ENCODE measurements at regions not wholly inside any gene's neighbourhood (a gene's known extent, or its start where the extent isn't known, plus 50 kb on each side); places are given as distances from the start of the nearest gene placed in this dataset.

- in situ Hi-C loops (cut with HindIII; ENCODE audit: low sequenced_read_pairs) = no loop called here
These were observed 49.8 kb upstream of the FCN1 start for GRCh38 chr9:134967547-134967930.

- in situ Hi-C loops (cut with HindIII; ENCODE audit: low sequenced_read_pairs) = no loop called here
These were observed 50.5 kb upstream of the FCN1 start for GRCh38 chr9:134968011-134968822.

- in situ Hi-C loops (cut with HindIII; ENCODE audit: low sequenced_read_pairs) = no loop called here
These were observed 51.0 kb upstream of the FCN1 start for GRCh38 chr9:134968823-134969090.

- in situ Hi-C loops (cut with HindIII; ENCODE audit: low sequenced_read_pairs) = no loop called here
These were observed 51.7 kb upstream of the FCN1 start for GRCh38 chr9:134969156-134970045.

- in situ Hi-C loops (cut with HindIII; ENCODE audit: low sequenced_read_pairs) = no loop called here
These were observed 52.5 kb upstream of the FCN1 start for GRCh38 chr9:134970198-134970597.

- in situ Hi-C loops (cut with HindIII; ENCODE audit: low sequenced_read_pairs) = no loop called here
These were observed 53.0 kb upstream of the FCN1 start for GRCh38 chr9:134970719-134971118.

GRCh38 chr9:134971196-134971595 is 53.5 kb upstream of the FCN1 start:
- in situ Hi-C loops (cut with HindIII; ENCODE audit: low sequenced_read_pairs) = no loop called here

GRCh38 chr9:134971696-134972095 is 54.0 kb upstream of the FCN1 start:
- in situ Hi-C loops (cut with HindIII; ENCODE audit: low sequenced_read_pairs) = no loop called here

GRCh38 chr9:134972140-134972539 is 54.4 kb upstream of the FCN1 start:
- in situ Hi-C loops (cut with HindIII; ENCODE audit: low sequenced_read_pairs) = no loop called here

- in situ Hi-C loops (cut with HindIII; ENCODE audit: low sequenced_read_pairs) = no loop called here
These were observed 57.5 kb upstream of the FCN1 start for GRCh38 chr9:134975253-134975652.

- in situ Hi-C loops (cut with HindIII; ENCODE audit: low sequenced_read_pairs) = no loop called here
These were observed 58.7 kb upstream of the FCN1 start for GRCh38 chr9:134976403-134976802.

- in situ Hi-C loops (cut with HindIII; ENCODE audit: low sequenced_read_pairs) = no loop called here
These were observed 60.6 kb upstream of the FCN1 start for GRCh38 chr9:134978272-134978671.

GRCh38 chr9:134980516-134980915 is 62.8 kb upstream of the FCN1 start:
- in situ Hi-C loops (cut with HindIII; ENCODE audit: low sequenced_read_pairs) = no loop called here

- in situ Hi-C loops (cut with HindIII; ENCODE audit: low sequenced_read_pairs) = no loop called here
These were observed 63.3 kb upstream of the FCN1 start for GRCh38 chr9:134980991-134981390.

- in situ Hi-C loops (cut with HindIII; ENCODE audit: low sequenced_read_pairs) = no loop called here
These were observed 64.1 kb upstream of the FCN1 start for GRCh38 chr9:134981829-134982228.

GRCh38 chr9:134982311-134982710 is 64.6 kb upstream of the FCN1 start:
- in situ Hi-C loops (cut with HindIII; ENCODE audit: low sequenced_read_pairs) = no loop called here

GRCh38 chr9:134983074-134983473 is 65.4 kb upstream of the FCN1 start:
- in situ Hi-C loops (cut with HindIII; ENCODE audit: low sequenced_read_pairs) = no loop called here

- in situ Hi-C loops (cut with HindIII; ENCODE audit: low sequenced_read_pairs) = no loop called here
These were observed 66.0 kb upstream of the FCN1 start for GRCh38 chr9:134983506-134984371.

GRCh38 chr9:134984372-134985265 is 66.9 kb upstream of the FCN1 start:
- in situ Hi-C loops (cut with HindIII; ENCODE audit: low sequenced_read_pairs) = no loop called here

- in situ Hi-C loops (cut with HindIII; ENCODE audit: low sequenced_read_pairs) = no loop called here
These were observed 67.7 kb upstream of the FCN1 start for GRCh38 chr9:134985451-134985850.
